ENCODE measurements at regions not wholly inside any gene's neighbourhood (a gene's known extent, or its start where the extent isn't known, plus 50 kb on each side); places are given as distances from the start of the nearest gene placed in this dataset.

DNA sequence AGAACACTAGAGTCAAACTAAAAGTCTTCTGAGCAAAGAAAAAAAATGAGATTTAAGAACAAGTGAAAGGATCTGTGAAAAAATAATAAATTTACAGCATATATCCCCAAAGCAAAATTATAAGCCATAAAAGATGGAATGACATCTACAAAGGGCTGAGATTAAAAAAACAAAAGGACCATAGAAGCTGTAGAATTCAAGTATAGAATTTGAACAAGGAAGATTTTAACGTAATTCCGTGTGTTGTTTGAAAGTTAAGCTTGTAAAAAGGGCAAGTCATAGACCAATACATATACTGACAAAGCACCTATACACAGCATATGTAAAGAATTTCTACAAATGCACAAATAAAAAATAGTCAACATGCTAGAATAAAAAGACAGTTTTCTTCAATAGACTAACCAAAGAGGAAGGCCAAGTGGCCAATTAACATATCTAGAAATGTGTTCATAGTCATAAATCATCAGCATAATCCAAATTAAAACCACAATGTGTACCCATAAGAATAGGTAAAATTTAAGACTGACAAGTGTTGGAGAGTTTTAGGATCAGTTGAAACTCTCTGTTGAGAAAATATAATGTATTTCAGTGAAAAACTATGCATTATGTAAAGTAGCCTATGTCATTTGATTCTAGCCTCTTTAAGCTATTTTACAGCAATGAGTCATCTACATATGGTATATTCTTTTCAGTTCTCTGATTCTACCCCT, 674.9 kb downstream of the OLFM4 start:
- Histone ChIP-seq H3K4me2 (ENCODE audit: insufficient read depth, low read length) (no peak overlapping the region), H3K4me3 (replicated peaks in 1 of 3; ENCODE audit: insufficient read depth in 1 of 3, low read depth in 1 of 3, low read length in 3 of 3) (no peak overlapping the region), H3K27me3 (ENCODE audit: control insufficient read depth in 2 of 2, insufficient read depth in 2 of 2, low read length in 2 of 2) (no peaks in the 10 kb centered on the region), H3K4me1 (ENCODE audit: control insufficient read depth, extremely low read depth, insufficient read depth, low read length) (no peaks in the 10 kb centered on the region), H3K9ac (replicated peaks; ENCODE audit: extremely low read depth, insufficient read depth, low read length) (no peak overlapping the region), H3K79me2 (ENCODE audit: control insufficient read depth, insufficient read depth, low read length) (no peaks in the 10 kb centered on the region), H2AFZ (ENCODE audit: low read depth, low read length) (no peak overlapping the region), H4K20me1 (replicated peaks; ENCODE audit: control insufficient read depth, extremely low read depth, insufficient read depth, low read length) (no peaks in the 10 kb centered on the region), H3K9me1 (replicated peaks; ENCODE audit: control insufficient read depth, extremely low read depth, insufficient read depth, low read length) (no peaks in the 10 kb centered on the region), H3K36me3 (ENCODE audit: control insufficient read depth in 2 of 2, extremely low read depth in 1 of 2, insufficient read depth in 2 of 2, low read length in 2 of 2) (no peaks in the 10 kb centered on the region), H3K27ac (ENCODE audit: insufficient read depth, low read depth, low read length) (no peak overlapping the region), H3K9me3 (replicated peaks; ENCODE audit: control insufficient read depth, insufficient read depth, low read length) (peaks cover 1% of the 10 kb centered on the region)
- ChIA-PET CTCF (no interaction called here), POLR2A (no interaction called here)
- FAIRE-seq = no peak
- dilution Hi-C loops (cut with MboI; ENCODE audit: extremely low pct_ligation_motif_present, low sequenced_read_pairs) (no loop called here), intact Hi-C loops (cut with micrococcal nuclease) (no loop called here)
- no TSS peak for BruUV-seq (replicated peaks)
- no peak for DNase-seq (ENCODE audit: low read depth, low spot score)
- TF ChIP-seq POLR2AphosphoS5 (IDR thresholded peaks at IDR 0.05; ENCODE audit: insufficient read depth, low read depth, low read length) = no peak
- TF ChIP-seq FOS (IDR thresholded peaks at IDR 0.05; ENCODE audit: borderline replicate concordance, insufficient read depth, low read length) = no peak
- TF ChIP-seq, protein P1, sequence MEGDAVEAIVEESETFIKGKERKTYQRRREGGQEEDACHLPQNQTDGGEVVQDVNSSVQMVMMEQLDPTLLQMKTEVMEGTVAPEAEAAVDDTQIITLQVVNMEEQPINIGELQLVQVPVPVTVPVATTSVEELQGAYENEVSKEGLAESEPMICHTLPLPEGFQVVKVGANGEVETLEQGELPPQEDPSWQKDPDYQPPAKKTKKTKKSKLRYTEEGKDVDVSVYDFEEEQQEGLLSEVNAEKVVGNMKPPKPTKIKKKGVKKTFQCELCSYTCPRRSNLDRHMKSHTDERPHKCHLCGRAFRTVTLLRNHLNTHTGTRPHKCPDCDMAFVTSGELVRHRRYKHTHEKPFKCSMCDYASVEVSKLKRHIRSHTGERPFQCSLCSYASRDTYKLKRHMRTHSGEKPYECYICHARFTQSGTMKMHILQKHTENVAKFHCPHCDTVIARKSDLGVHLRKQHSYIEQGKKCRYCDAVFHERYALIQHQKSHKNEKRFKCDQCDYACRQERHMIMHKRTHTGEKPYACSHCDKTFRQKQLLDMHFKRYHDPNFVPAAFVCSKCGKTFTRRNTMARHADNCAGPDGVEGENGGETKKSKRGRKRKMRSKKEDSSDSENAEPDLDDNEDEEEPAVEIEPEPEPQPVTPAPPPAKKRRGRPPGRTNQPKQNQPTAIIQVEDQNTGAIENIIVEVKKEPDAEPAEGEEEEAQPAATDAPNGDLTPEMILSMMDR (IDR thresholded peaks at IDR 0.05; ENCODE audit: extremely low read depth in 1 of 2, insufficient read depth in 1 of 2, low read depth in 1 of 2, low read length in 2 of 2) = no peak
- TF ChIP-seq POLR2A (IDR thresholded peaks at IDR 0.05; ENCODE audit: low read depth, low read length) = no peak
- TF ChIP-seq JUN (IDR thresholded peaks at IDR 0.05; ENCODE audit: borderline replicate concordance, insufficient read depth, insufficient read length, low read depth) = no peak
- TF ChIP-seq EZH2 (IDR thresholded peaks at IDR 0.05; ENCODE audit: borderline replicate concordance, low read depth, low read length, severe bottlenecking) = no peak
